ES-I3 (cell line): ENCODE measurements at regions not wholly inside any gene's neighbourhood (a gene's known extent, or its start where the extent isn't known, plus 50 kb on each side); places are given as distances from the start of the nearest gene placed in this dataset.

Experiments
- H3K36me3 ChIP-seq: 2 replicates; pipeline ENCODE4 v1.6.1; 2013; ENCODE audit warnings: mild to moderate bottlenecking, low read length, control low read depth, moderate library complexity; ENCODE audit not compliant: insufficient read depth
- H3K4me1 ChIP-seq: 2 replicates; pipeline ENCODE4 v1.6.1; 2013; ENCODE audit warnings: mild to moderate bottlenecking, control low read depth, low read length; ENCODE audit not compliant: insufficient read depth
- H3K9ac ChIP-seq: 2 replicates; pipeline ENCODE4 v1.6.1; 2013; ENCODE audit warnings: low read depth, mild to moderate bottlenecking, low read length, moderate library complexity
- H3K9me3 ChIP-seq: 2 replicates; pipeline ENCODE4 v1.6.1; 2013; ENCODE audit warnings: mild to moderate bottlenecking, low read length, moderate library complexity; ENCODE audit not compliant: control insufficient read depth, insufficient read depth

GRCh38 chr2:126810001-126810400, 88.7 kb upstream of the TEX51 start:
- Histone ChIP-seq H3K4me1 (peaks cover 10% of the 10 kb centered on the region; the same call in 1 of the 2 replicates), H3K36me3 (no peaks in the 10 kb centered on the region), H3K9ac (no peak overlapping the region), H3K9me3 (no peaks in the 10 kb centered on the region)

- Histone ChIP-seq H3K36me3 (no peaks in the 10 kb centered on the region), H3K4me1 (peaks cover 10% of the 10 kb centered on the region; the same call in 1 of the 2 replicates), H3K9me3 (no peaks in the 10 kb centered on the region), H3K9ac (no peak overlapping the region)
Measured at GRCh38 chr2:126811101-126811500, 87.6 kb upstream of the TEX51 start.

- Histone ChIP-seq H3K36me3 (no peaks in the 10 kb centered on the region), H3K4me1 (no peaks in the 10 kb centered on the region), H3K9ac (no peak overlapping the region), H3K9me3 (peaks cover 3% of the 10 kb centered on the region; the same call in 1 of the 2 replicates)
Measured at GRCh38 chr2:126817172-126817571, 81.5 kb upstream of the TEX51 start.

- Histone ChIP-seq H3K9ac (no peak overlapping the region), H3K4me1 (no peaks in the 10 kb centered on the region), H3K36me3 (no peaks in the 10 kb centered on the region), H3K9me3 (peaks cover 3% of the 10 kb centered on the region; the same call in 1 of the 2 replicates)
Measured at GRCh38 chr2:126822115-126822514, 76.6 kb upstream of the TEX51 start.

- Histone ChIP-seq H3K9ac (no peak overlapping the region), H3K36me3 (no peaks in the 10 kb centered on the region), H3K4me1 (no peaks in the 10 kb centered on the region), H3K9me3 (peaks cover 3% of the 10 kb centered on the region; the same call in 1 of the 2 replicates)
Measured at GRCh38 chr2:126822921-126823320, 75.8 kb upstream of the TEX51 start.

GRCh38 chr2:126823951-126824350, 74.7 kb upstream of the TEX51 start:
- no peak overlapping the region for H3K9ac ChIP-seq
- H3K9me3 ChIP-seq = no peaks in the 10 kb centered on the region
- no peaks in the 10 kb centered on the region for H3K4me1 ChIP-seq
- H3K36me3 ChIP-seq = no peaks in the 10 kb centered on the region

- Histone ChIP-seq H3K9ac (no peak overlapping the region), H3K9me3 (no peaks in the 10 kb centered on the region), H3K4me1 (no peaks in the 10 kb centered on the region), H3K36me3 (no peaks in the 10 kb centered on the region)
Measured at GRCh38 chr2:126824663-126825062, 74.0 kb upstream of the TEX51 start.

- H3K4me1 ChIP-seq = no peaks in the 10 kb centered on the region
- no peaks in the 10 kb centered on the region for H3K36me3 ChIP-seq
- H3K9ac ChIP-seq = no peak overlapping the region
- no peaks in the 10 kb centered on the region for H3K9me3 ChIP-seq
Measured at GRCh38 chr2:126825316-126825715, 73.4 kb upstream of the TEX51 start.

- Histone ChIP-seq H3K36me3 (no peaks in the 10 kb centered on the region), H3K4me1 (no peaks in the 10 kb centered on the region), H3K9ac (no peak overlapping the region), H3K9me3 (no peaks in the 10 kb centered on the region)
Measured at GRCh38 chr2:126826491-126826890, 72.2 kb upstream of the TEX51 start.

- no peak overlapping the region for H3K9ac ChIP-seq
- peaks cover 8% of the 10 kb centered on the region for H3K4me1 ChIP-seq
- H3K36me3 ChIP-seq = no peaks in the 10 kb centered on the region
- H3K9me3 ChIP-seq = no peaks in the 10 kb centered on the region
Measured at GRCh38 chr2:126827371-126827770, 71.3 kb upstream of the TEX51 start.

- peaks cover 9% of the 10 kb centered on the region for H3K4me1 ChIP-seq
- H3K9me3 ChIP-seq = no peaks in the 10 kb centered on the region
- no peak overlapping the region for H3K9ac ChIP-seq
- no peaks in the 10 kb centered on the region for H3K36me3 ChIP-seq
Measured at GRCh38 chr2:126828051-126828450, 70.6 kb upstream of the TEX51 start.

GRCh38 chr2:126828491-126828890, 70.2 kb upstream of the TEX51 start:
- H3K36me3 ChIP-seq = no peaks in the 10 kb centered on the region
- H3K9ac ChIP-seq = no peak overlapping the region
- H3K4me1 ChIP-seq = peaks cover 9% of the 10 kb centered on the region
- no peaks in the 10 kb centered on the region; the same call in 1 of the 2 replicates for H3K9me3 ChIP-seq

- no peaks in the 10 kb centered on the region; the same call in 1 of the 2 replicates for H3K9me3 ChIP-seq
- H3K4me1 ChIP-seq = peaks cover 9% of the 10 kb centered on the region
- no peak overlapping the region for H3K9ac ChIP-seq
- H3K36me3 ChIP-seq = no peaks in the 10 kb centered on the region
Measured at GRCh38 chr2:126831234-126832005, 67.3 kb upstream of the TEX51 start.

GRCh38 chr2:126832014-126832413, 66.7 kb upstream of the TEX51 start:
- Histone ChIP-seq H3K4me1 (peaks cover 9% of the 10 kb centered on the region), H3K9ac (no peak overlapping the region), H3K36me3 (no peaks in the 10 kb centered on the region), H3K9me3 (no peaks in the 10 kb centered on the region; the same call in 1 of the 2 replicates)

GRCh38 chr2:126832757-126833156, 65.9 kb upstream of the TEX51 start:
- H3K36me3 ChIP-seq = no peaks in the 10 kb centered on the region
- no peak overlapping the region for H3K9ac ChIP-seq
- H3K4me1 ChIP-seq = peaks cover 9% of the 10 kb centered on the region
- H3K9me3 ChIP-seq = no peaks in the 10 kb centered on the region; the same call in 1 of the 2 replicates
